ENCODE measurements at regions not wholly inside any gene's neighbourhood (a gene's known extent, or its start where the extent isn't known, plus 50 kb on each side); places are given as distances from the start of the nearest gene placed in this dataset.

- no peak overlapping the region for H3K4me3 ChIP-seq
- H3K9me3 ChIP-seq, result no peaks in the 10 kb centered on the region
- no peaks in the 10 kb centered on the region for H3K36me3 ChIP-seq
- TF ChIP-seq POLR2A (IDR thresholded peaks at IDR 0.05) (no peak), EP300 (IDR thresholded peaks at IDR 0.05) (no peak), CTCF (IDR thresholded peaks at IDR 0.05) (no peak), POLR2AphosphoS5 (IDR thresholded peaks at IDR 0.05) (no peak)
- H3K27me3 ChIP-seq, result no peaks in the 10 kb centered on the region
- no peak overlapping the region for H3K27ac ChIP-seq
- intact Hi-C loops (cut with DNase I), result loop anchor here (10.0 kb wide), 1 partner anchor 206 kb away; no protein-coding TSS in a partner anchor
- DNase-seq, result no peak
- H3K4me1 ChIP-seq, result peaks cover 0 to 9% (median 7%) of the 10 kb centered on the region in 4 donors
Measured at GRCh38 chr4:154001193-154001592, 212.3 kb upstream of the SFRP2 start.

GRCh38 chr4:153997516-153997915, 208.6 kb upstream of the SFRP2 start:
- no peaks in the 10 kb centered on the region for H3K9me3 ChIP-seq
- intact Hi-C loops (cut with DNase I), result no loop called here

GRCh38 chr4:153989505-153989904, 200.6 kb upstream of the SFRP2 start:
- Histone ChIP-seq H3K27me3 (no peaks in the 10 kb centered on the region), H3K4me3 (no peak overlapping the region), H3K4me1 (peaks cover 0 to 6% (median 0%) of the 10 kb centered on the region in 4 donors), H3K27ac (no peak overlapping the region), H3K9me3 (no peaks in the 10 kb centered on the region), H3K36me3 (no peaks in the 10 kb centered on the region)
- WGBS, 2 donors, result 83 to 95% methylated on average over 2 of the region's 2 CpGs
- no peak for TF ChIP-seq EP300 (IDR thresholded peaks at IDR 0.05)
- no peak for TF ChIP-seq CTCF (IDR thresholded peaks at IDR 0.05)
- TF ChIP-seq POLR2A (IDR thresholded peaks at IDR 0.05), result no peak
- no peak for TF ChIP-seq POLR2AphosphoS5 (IDR thresholded peaks at IDR 0.05)
- intact Hi-C loops (cut with DNase I), result no loop called here
- no peak for DNase-seq

More at GRCh38 chr4:153997516-153997915, 208.6 kb upstream of the SFRP2 start:
- no peak for DNase-seq
- Histone ChIP-seq H3K27ac (no peak overlapping the region), H3K4me3 (no peak overlapping the region), H3K36me3 (no peaks in the 10 kb centered on the region), H3K4me1 (no peaks in the 10 kb centered on the region), H3K27me3 (no peaks in the 10 kb centered on the region)
- TF ChIP-seq CTCF (IDR thresholded peaks at IDR 0.05), result no peak
- TF ChIP-seq POLR2A (IDR thresholded peaks at IDR 0.05), result no peak
- no peak for TF ChIP-seq POLR2AphosphoS5 (IDR thresholded peaks at IDR 0.05)
- no peak for TF ChIP-seq EP300 (IDR thresholded peaks at IDR 0.05)
- 70 to 81% methylated on average over 4 of the region's 4 CpGs for WGBS, 2 donors

GRCh38 chr4:153988492-153989363, 199.8 kb upstream of the SFRP2 start:
- no peak overlapping the region for H3K4me3 ChIP-seq
- no peaks in the 10 kb centered on the region for H3K9me3 ChIP-seq
- TF ChIP-seq CTCF (IDR thresholded peaks at IDR 0.05) (no peak), POLR2AphosphoS5 (IDR thresholded peaks at IDR 0.05) (no peak), EP300 (IDR thresholded peaks at IDR 0.05) (no peak), POLR2A (IDR thresholded peaks at IDR 0.05) (no peak)
- H3K27ac ChIP-seq, result no peak overlapping the region
- DNase-seq, result no peak
- 71 to 88% methylated on average over 9 of the region's 9 CpGs for whole genome bisulfite sequencing, 2 donors
- H3K4me1 ChIP-seq, result peaks cover 0 to 6% (median 0%) of the 10 kb centered on the region in 4 donors
- H3K36me3 ChIP-seq, result no peaks in the 10 kb centered on the region
- intact Hi-C loops (cut with DNase I), result no loop called here
- no peaks in the 10 kb centered on the region for H3K27me3 ChIP-seq

All from sigmoid colon (tissue), 6 donors.